ENCODE measurements at regions not wholly inside any gene's neighbourhood (a gene's known extent, or its start where the extent isn't known, plus 50 kb on each side); places are given as distances from the start of the nearest gene placed in this dataset.
"Not testable (repeated sequence)": the region's sequence is repeated elsewhere in the genome, so short reads cannot be mapped to it uniquely, and the experiment has no call there.

GRCh38 chr1:96522927-96523326, 198.7 kb upstream of the PTBP2 start:
- DNase-seq, result no peak

DNA sequence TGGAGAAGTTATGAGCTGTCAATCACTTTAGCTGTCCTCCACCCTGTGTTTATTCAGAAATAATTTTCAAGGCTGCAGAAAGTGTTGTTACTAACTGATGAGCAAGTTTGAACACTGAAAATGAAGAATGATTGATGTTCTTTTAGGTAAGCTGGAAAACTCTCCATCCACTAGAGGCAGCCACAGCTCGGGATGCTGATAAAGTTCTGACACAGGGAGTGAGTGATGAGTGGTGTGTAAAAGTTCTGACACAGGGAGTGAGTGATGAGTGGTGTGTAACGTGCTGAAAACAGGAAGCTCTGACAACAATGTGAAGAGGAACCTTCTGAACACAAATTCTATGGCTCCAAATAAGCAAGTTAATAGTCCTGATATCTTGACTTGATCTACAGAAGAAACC, 197.5 kb upstream of the PTBP2 start:
- peak; percentile 2 for DNase-seq

DNA sequence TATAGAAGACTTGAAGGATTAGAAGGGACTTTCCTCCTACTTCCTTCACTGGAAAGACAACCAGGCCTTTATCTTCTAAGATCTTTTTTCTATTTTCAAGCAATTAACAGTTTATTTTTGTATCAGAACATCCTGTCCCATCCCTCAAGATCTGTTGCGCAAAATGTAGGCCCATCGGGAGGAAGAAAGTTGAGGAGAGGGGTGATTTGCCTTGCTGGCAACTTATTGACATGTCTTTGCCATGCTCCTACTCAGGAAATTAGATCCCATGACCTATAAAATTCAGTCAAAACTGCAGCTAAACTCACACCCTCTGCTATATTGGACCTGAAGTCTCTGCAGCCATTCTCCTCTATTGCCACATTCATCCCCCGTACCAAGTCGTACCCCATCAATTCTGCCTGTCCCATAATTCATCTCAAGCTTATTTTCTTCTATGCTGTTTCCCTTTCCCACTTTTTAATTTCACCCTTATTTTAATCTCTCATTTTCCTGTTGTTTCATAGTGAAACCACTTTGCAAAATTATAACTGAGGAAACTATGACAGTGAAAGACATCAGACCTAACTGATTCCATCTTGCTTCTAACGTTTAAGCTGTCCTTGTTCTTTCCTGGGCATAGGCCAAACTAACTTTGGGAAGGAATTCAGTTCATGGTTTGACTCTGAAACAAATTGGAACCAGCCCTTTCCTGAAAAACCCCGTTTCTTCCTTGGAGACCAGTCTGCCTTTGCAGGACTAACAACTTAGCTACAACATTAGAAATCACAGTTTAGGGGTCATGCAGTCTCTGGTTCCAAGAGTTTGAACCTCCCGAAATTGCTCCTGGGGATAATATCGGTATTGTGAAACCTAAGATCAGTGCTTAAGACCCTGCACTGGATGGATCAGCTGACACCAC, 195.7 kb upstream of the PTBP2 start:
- DNase-seq, result no peak

GRCh38 chr1:96528672-96529071, 192.9 kb upstream of the PTBP2 start:
- not testable (repeated sequence) for DNase-seq

- no peak for DNase-seq
These were observed 187.8 kb upstream of the PTBP2 start for GRCh38 chr1:96533820-96534219.

DNA sequence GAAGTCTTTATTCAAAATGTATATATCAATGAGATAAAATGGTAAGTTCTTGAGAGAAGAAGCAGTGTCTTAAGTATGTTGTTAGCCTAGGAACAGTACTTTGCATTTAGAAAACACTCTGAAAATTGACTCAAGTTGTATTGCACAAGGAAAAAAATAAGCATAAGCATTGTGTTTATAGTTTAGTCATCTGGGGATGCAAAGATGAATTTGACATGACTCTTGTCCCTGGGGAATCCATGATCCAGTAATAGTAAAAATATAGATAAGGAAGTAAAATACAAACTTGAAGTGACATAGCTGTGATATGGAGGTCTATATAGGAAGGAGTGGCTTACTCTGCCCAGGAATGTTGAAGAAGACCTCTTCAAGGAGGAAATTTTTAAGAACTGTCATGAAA, 185.0 kb upstream of the PTBP2 start:
- no peak for DNase-seq

GRCh38 chr1:96538111-96538641, 183.4 kb upstream of the PTBP2 start:
- DNase-seq, result peak; percentile 3

DNA sequence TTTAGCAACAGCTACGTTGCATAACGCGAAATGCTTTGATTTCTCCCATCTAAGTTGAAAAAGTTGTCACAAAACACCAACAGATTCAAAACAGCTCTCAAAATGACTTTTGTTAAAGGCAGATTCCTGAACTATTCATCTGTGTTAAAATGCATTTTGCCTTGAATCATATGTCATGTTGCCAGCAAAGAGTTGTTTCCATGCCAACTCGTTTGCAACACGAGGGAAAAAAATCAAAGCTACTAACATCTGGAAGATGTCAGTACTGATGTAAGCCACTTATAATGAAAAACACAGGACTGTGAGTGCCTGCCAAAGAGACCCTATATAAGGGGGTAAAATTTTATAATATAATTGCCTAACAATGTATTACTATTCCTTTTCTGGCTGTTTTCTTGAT, 182.7 kb upstream of the PTBP2 start:
- DNase-seq, result no peak

- no peak for DNase-seq
These were observed 180.1 kb upstream of the PTBP2 start for GRCh38 chr1:96541491-96541890.

DNA sequence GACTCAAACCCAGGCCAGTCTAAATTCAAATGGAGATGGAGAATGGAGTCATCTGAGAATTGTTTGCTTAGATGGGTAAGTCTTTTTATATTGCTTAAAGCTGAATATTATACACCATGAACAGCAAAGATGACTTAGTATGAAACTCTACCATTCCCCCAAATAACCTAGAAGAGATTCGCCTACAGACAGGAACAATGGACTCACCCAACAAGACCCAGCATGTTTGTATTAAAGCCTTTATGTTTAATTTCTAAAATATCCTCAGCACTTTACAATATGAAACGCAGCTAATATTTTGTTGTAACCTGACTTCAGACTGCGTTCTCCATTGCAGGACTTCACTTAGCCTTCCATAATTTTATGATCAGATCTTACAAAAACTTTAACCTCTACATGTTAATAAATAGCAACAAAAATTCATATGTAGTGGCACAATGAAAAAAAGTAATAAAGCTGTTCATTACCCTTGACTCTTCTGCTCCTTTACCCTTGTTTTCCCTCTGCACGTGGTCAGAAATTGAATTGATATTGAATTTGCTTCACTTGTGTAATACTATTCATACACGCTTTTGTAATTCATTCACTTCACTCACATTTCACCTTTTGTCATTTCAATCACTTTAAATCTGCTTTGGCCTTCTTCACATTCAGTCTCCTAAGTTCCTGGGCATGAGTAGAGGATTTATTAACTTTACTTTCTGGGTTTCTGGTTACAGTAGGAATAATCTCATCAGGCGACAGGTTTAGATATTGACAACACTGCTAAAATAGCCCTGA, 177.3 kb upstream of the PTBP2 start:
- DNase-seq, result no peak

- no peak for DNase-seq
These were observed 176.8 kb upstream of the PTBP2 start for GRCh38 chr1:96544831-96545221.

DNA sequence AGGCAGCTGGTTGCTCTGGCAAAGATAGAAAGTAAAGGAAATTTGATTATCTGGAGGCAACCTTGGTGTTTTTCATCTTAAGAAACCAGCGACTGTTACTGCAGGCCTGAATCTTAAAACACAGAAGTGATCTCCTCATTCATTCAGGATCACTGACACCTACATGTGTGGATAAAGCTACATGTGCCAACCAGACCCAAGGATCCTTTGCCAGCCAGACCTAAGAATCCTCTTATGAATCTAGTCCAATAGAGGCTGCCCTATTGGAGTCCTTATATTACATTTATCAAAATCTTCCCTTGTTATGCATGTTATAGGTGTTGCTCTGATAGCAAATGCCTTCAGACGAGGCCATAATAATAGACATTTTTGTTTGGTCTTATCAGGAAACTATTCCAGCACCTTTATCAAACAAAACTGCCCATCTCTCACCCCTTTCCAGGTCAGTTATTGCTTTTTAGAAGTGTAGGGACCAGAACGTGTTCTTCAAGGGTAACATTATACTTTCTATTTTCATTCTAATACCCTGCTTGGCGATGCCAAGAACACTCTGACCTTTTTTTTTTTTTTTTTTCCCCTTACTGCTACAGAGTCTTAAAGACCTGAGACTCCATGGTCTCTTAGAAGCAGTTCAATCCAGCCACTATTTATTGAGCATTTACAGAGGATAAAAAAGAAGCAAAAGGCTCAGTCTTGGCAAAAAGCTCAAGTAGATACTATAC, 175.5 kb upstream of the PTBP2 start:
- DNase-seq, result no peak

DNA sequence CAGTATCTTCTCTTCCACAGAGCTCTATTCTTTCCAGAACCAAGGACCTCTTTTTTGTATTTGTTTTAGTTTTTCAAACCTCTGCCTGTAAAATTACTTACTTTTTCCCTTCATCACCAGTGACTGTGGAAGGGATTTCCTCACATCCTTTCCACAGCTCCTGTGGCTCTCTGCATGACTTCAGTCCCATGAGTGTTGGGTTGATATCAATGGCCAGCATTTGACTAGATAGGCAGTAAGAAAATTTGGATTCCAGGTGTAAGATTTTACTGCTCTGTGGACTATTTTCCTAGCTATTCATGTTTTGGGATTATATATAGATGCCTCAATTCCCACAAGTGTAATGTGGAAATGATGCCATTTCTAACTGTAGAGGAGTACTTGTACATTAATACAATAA, 171.5 kb upstream of the PTBP2 start:
- DNase-seq, result no peak

DNA sequence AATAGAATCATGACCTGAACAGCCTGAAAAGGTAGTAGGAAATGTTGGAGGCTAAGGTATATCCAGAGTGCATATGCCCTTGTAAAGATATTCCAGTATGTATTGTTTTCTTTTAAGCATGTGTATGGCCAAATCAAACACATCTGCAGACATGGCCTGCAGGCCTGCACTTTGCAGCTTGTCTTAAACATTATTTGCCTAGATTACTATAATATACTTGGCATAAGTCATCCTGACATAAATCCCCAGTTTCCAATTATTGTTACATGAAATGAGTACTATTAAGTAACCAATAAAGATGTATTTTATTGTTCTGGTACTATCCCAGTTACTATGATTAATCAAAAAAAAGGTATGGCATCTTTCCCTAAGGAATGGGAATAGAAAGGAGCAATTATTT, 169.1 kb upstream of the PTBP2 start:
- DNase-seq, result no peak

- DNase-seq, result no peak
These were observed 167.8 kb upstream of the PTBP2 start for GRCh38 chr1:96553811-96554210.

- no peak for DNase-seq
These were observed 167.2 kb upstream of the PTBP2 start for GRCh38 chr1:96554364-96554763.

GRCh38 chr1:96557336-96557735, 164.2 kb upstream of the PTBP2 start:
- DNase-seq, result no peak

DNA sequence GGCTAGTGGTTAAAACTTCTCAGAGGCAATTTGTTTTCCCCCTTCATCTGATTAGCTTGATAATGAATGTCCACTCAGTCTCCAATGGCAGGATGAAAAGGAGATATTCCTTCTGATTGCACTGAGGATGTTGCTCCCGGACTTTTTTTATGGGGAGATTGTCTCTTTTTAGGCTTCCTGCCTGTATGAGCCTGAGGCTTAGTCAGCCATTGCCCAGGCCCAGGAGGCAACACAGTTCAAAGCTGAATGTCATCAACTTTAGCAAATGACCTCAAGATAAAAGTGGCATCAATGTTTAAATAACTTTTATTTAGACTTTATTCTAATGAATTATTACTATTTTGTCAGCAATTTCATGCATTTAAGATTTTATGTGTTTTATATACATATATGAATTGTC, 162.9 kb upstream of the PTBP2 start:
- DNase-seq, result no peak

DNA sequence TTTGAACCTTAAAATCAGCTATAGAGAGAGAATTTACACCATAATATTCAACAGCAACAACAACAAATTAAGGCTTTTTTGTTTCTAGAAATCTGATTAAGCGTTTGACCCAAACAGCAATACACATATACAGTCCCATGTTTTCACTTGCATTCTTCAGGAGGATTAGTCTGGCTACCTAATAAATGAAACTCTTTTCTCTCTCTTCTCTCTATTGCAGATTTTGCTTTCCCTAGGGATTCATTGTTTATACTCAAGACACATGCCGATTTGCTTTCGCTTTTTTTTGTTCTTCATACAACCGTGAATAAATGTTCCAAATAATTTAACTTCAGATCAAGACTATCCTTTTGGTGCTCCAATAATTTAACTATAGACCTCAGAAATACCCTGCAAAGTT, 162.4 kb upstream of the PTBP2 start:
- DNase-seq, result no peak

GRCh38 chr1:96559707-96560596, 161.6 kb upstream of the PTBP2 start:
- DNase-seq, result peak; percentile 30

DNA sequence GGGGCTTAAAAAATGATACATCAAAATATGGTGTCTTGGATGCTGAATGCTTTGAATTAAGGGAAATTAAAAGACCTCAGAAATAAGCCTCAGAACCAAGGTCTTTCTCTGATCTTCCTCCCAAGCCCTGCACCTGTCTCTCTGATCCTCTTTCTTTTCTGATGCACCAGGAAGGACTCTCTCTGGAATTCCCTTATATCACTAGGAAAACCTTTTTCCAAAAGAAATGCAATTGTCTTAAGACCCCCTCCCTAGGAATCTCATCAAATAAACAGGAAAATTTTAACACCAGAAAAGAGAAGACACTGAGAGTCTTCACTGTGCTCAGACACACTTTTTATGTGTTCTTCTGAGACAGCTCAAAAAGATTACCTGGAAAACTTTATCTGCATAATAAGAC, 159.5 kb upstream of the PTBP2 start:
- DNase-seq, result no peak

DNA sequence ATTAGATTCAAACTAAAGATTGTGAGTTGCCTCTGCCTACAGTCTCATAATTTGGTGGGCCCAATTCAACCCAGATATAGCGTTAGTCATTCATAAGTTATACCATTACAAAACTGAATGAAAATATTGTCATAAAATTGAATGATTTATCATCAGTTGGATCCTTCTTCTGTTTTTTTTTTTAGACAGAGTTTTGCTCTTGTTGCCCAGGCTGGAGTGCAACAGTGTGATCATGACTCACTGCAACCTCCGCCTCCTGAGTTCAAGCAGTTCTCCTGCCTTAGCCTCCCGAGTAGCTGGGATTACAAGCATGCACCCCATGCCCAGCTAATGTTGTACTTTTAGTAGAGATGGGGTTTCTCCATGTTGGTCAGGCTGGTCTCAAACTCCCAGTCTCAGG, 157.2 kb upstream of the PTBP2 start:
- not testable (repeated sequence) for DNase-seq
